IMR-90 (cell line): ENCODE measurements at regions not wholly inside any gene's neighbourhood (a gene's known extent, or its start where the extent isn't known, plus 50 kb on each side); places are given as distances from the start of the nearest gene placed in this dataset.

ENCODE experiments used
- ATAC-seq: fragments of 200-7000 bp; cut with Tn5 transposase; 2 replicates; pipeline ENCODE4 v1.9.1; 2020; ENCODE audit warnings: low read depth, mild to moderate bottlenecking, moderate library complexity
- BruUV-seq: library from RNA; stranded (reverse); fragments of 400-500 nt; replicated peaks from 2 replicates; lab custom pipeline; 2021; lab: Mats Ljungman, UMichigan
- CTCF ChIA-PET: fragments of 300-600 bp; formaldehyde crosslinking; extraction: SDS; loops from one replicate; lab custom pipeline; 2021; ENCODE audit warnings: antibody characterized with exemption; lab: Yijun Ruan, JAX
- POLR2A ChIA-PET: fragments of 300-600 bp; sonication (Branson Sonifier 250); formaldehyde crosslinking; loops from one replicate; lab custom pipeline; 2022; ENCODE audit warnings: antibody characterized with exemption; ENCODE audit not compliant: unreplicated experiment; lab: Charles Lee
- DNase-seq: peaks from one replicate; pipeline ENCODE4 v3.0.0; 2013
- H2AFZ ChIP-seq: replicated peaks from 2 replicates; pipeline ENCODE3; 2013; ENCODE audit warnings: low read length, mild to moderate bottlenecking; ENCODE audit not compliant: poor library complexity
- H2AK5ac ChIP-seq: 2 replicates; pipeline ENCODE4 v1.6.1; 2013; ENCODE audit warnings: low read depth, low read length, inconsistent platforms
- H2AK9ac ChIP-seq: replicated peaks from 2 replicates; pipeline ENCODE3; 2013; ENCODE audit warnings: mild to moderate bottlenecking, low read depth, low read length, moderate library complexity; ENCODE audit not compliant: poor library complexity
- H2BK120ac ChIP-seq: 2 replicates; pipeline ENCODE4 v1.6.1; 2013; ENCODE audit warnings: low read depth, low read length, inconsistent platforms
- H2BK15ac ChIP-seq: 3 replicates; pipeline ENCODE4 v1.6.1; 2013; ENCODE audit warnings: low read depth, low read length, inconsistent platforms
- H2BK20ac ChIP-seq: 2 replicates; pipeline ENCODE4 v1.6.1; 2013; ENCODE audit warnings: low read depth, mild to moderate bottlenecking, inconsistent platforms, low read length, moderate library complexity
- H2BK5ac ChIP-seq: 2 replicates; pipeline ENCODE4 v1.6.1; 2013; ENCODE audit warnings: mild to moderate bottlenecking, low read depth, low read length, inconsistent platforms; ENCODE audit not compliant: poor library complexity, severe bottlenecking
- H3K14ac ChIP-seq: replicated peaks from 2 replicates; pipeline ENCODE4 v1.6.1; 2013; ENCODE audit warnings: low read depth, low read length, inconsistent platforms
- H3K18ac ChIP-seq: 2 replicates; pipeline ENCODE4 v1.6.1; 2013; ENCODE audit warnings: low read depth, low read length, control low read depth
- H3K23ac ChIP-seq: 2 replicates; pipeline ENCODE4 v1.6.1; 2013; ENCODE audit warnings: low read depth, low read length, inconsistent platforms
- H3K27ac ChIP-seq: 2 replicates; pipeline ENCODE4 v1.5.1; 2013; ENCODE audit warnings: mild to moderate bottlenecking, control low read depth, low read length; ENCODE audit not compliant: insufficient read depth
- H3K27me3 ChIP-seq: 2 replicates; pipeline ENCODE4 v1.6.1; 2013; ENCODE audit warnings: low read length; ENCODE audit not compliant: control insufficient read depth, insufficient read depth
- H3K36me3 ChIP-seq: 2 replicates; pipeline ENCODE4 v1.6.1; 2013; ENCODE audit warnings: low read length, mixed read lengths; ENCODE audit not compliant: control insufficient read depth, insufficient read depth
- H3K4ac ChIP-seq: 2 replicates; pipeline ENCODE4 v1.6.1; 2013; ENCODE audit warnings: low read depth, low read length, inconsistent platforms
- H3K4me1 ChIP-seq: 2 replicates; pipeline ENCODE4 v1.6.1; 2013; ENCODE audit warnings: low read length, mixed read lengths; ENCODE audit not compliant: control insufficient read depth, insufficient read depth
- H3K4me2 ChIP-seq: 2 replicates; pipeline ENCODE4 v1.6.1; 2013; ENCODE audit warnings: low read depth, mild to moderate bottlenecking, control low read depth, low read length, moderate library complexity
- H3K4me3 ChIP-seq: 2 replicates; pipeline ENCODE4 v1.5.1; 2013; ENCODE audit warnings: low read depth, mild to moderate bottlenecking, control low read depth, low read length, moderate library complexity; ENCODE audit not compliant: insufficient read depth
- H3K56ac ChIP-seq: 2 replicates; pipeline ENCODE4 v1.6.1; 2013; ENCODE audit warnings: low read length, inconsistent platforms; ENCODE audit not compliant: insufficient read depth; ENCODE audit errors: extremely low read depth
- H3K79me1 ChIP-seq, 2 experiments: 2 replicates each; pipeline ENCODE4 v1.6.1; 2013; ENCODE audit warnings: low read length in 2 of 2, inconsistent platforms in 1 of 2, low read depth in 1 of 2
- H3K9ac ChIP-seq: 2 replicates; pipeline ENCODE4 v1.6.1; 2013; ENCODE audit warnings: low read depth, low read length, control low read depth
- H3K9me1 ChIP-seq: 2 replicates; pipeline ENCODE4 v1.6.1; 2013; ENCODE audit warnings: low read length, inconsistent platforms; ENCODE audit not compliant: insufficient read depth
- H3K9me3 ChIP-seq: 2 replicates; pipeline ENCODE4 v1.6.1; 2013; ENCODE audit warnings: low read length; ENCODE audit not compliant: control insufficient read depth, insufficient read depth
- H4K20me1 ChIP-seq: 2 replicates; pipeline ENCODE4 v1.6.1; 2013; ENCODE audit warnings: low read length, inconsistent platforms; ENCODE audit not compliant: insufficient read depth
- H4K5ac ChIP-seq: 2 replicates; pipeline ENCODE4 v1.6.1; 2013; ENCODE audit warnings: mild to moderate bottlenecking, low read depth, low read length, control low read depth
- H4K8ac ChIP-seq, 2 experiments: 2 replicates each; pipeline ENCODE4 v1.6.1; 2013; ENCODE audit warnings: low read depth in 2 of 2, low read length in 2 of 2, control low read depth in 1 of 2, inconsistent platforms in 1 of 2
- H4K91ac ChIP-seq: 2 replicates; pipeline ENCODE4 v1.6.1; 2013; ENCODE audit warnings: low read depth, low read length, inconsistent platforms; ENCODE audit not compliant: insufficient read depth
- BHLHE40 ChIP-seq: fragments of 150-350 bp; IDR thresholded peaks from 2 replicates; pipeline ENCODE4 v1.6.1; 2016; ENCODE audit warnings: mild to moderate bottlenecking, low read depth, low read length
- CEBPB ChIP-seq: IDR thresholded peaks from 2 replicates; pipeline ENCODE4 v1.6.1; 2012; ENCODE audit warnings: low read depth, low read length, improper control_type of control experiment
- CHD1 ChIP-seq: IDR thresholded peaks from 2 replicates; pipeline ENCODE4 v1.6.1; 2012; ENCODE audit warnings: low read depth, low read length, improper control_type of control experiment
- CTCF ChIP-seq: conservative IDR thresholded peaks from 2 replicates; pipeline ENCODE4 v1.5.1; 2012; ENCODE audit warnings: mild to moderate bottlenecking, low read depth, low read length, improper control_type of control experiment
- ELK1 ChIP-seq: fragments of 150-350 bp; IDR thresholded peaks from 2 replicates; pipeline ENCODE4 v1.6.1; 2016; ENCODE audit warnings: low read depth, mild to moderate bottlenecking, low read length, moderate library complexity, borderline replicate concordance
- MAFK ChIP-seq: IDR thresholded peaks from 2 replicates; pipeline ENCODE4 v1.6.1; 2012; ENCODE audit warnings: low read depth, low read length, improper control_type of control experiment
- MAZ ChIP-seq: IDR thresholded peaks from 2 replicates; pipeline ENCODE4 v1.6.1; 2012; ENCODE audit warnings: low read depth, mild to moderate bottlenecking, low read length, improper control_type of control experiment, moderate library complexity, borderline replicate concordance
- MXI1 ChIP-seq: IDR thresholded peaks from 2 replicates; pipeline ENCODE4 v1.6.1; 2012; ENCODE audit warnings: low read depth, mild to moderate bottlenecking, low read length, moderate library complexity, borderline replicate concordance
- NFE2L2 ChIP-seq: fragments of 150-350 bp; IDR thresholded peaks from 2 replicates; pipeline ENCODE4 v1.6.1; 2016; ENCODE audit warnings: low read depth, mild to moderate bottlenecking, low read length
- POLR2A ChIP-seq: IDR thresholded peaks from 2 replicates; pipeline ENCODE4 v1.6.1; 2012; ENCODE audit warnings: mild to moderate bottlenecking, low read depth, low read length
- RAD21 ChIP-seq: IDR thresholded peaks from 2 replicates; pipeline ENCODE4 v1.6.1; 2012; ENCODE audit warnings: low read length, improper control_type of control experiment
- RCOR1 ChIP-seq: IDR thresholded peaks from 2 replicates; pipeline ENCODE4 v1.6.1; 2012; ENCODE audit warnings: mild to moderate bottlenecking, low read length, improper control_type of control experiment; ENCODE audit not compliant: insufficient replicate concordance
- SMC3 ChIP-seq: fragments of 150-350 bp; IDR thresholded peaks from 2 replicates; pipeline ENCODE4 v1.6.1; 2016; ENCODE audit warnings: low read depth, mild to moderate bottlenecking, antibody characterized with exemption, low read length, moderate library complexity
- USF2 ChIP-seq: fragments of 150-350 bp; IDR thresholded peaks from 2 replicates; pipeline ENCODE4 v1.6.1; 2017; ENCODE audit warnings: mild to moderate bottlenecking, antibody characterized with exemption, low read length, low read depth
- WGBS, 2 experiments: methylation state at CpG; one replicate each; pipeline versions ENCODE4 v1.1.5 to v1.1.7; 2013; ENCODE audit warnings: missing lambda C conversion rate in 2 of 2; ENCODE audit not compliant: insufficient read length in 1 of 2; ENCODE audit errors: extremely low coverage in 2 of 2; 5-methylcytosine and 5-hydroxymethylcytosine counted together
- dilution Hi-C: fragments of 300-500 bp; cut with HindIII; formaldehyde crosslinking; loops from one replicate; pipeline ENCODE4 v1.14.3; 2018; ENCODE audit warnings: low sequenced_read_pairs; ENCODE audit not compliant: unreplicated experiment
- in situ Hi-C: fragments of 300-500 bp; cut with MboI; formaldehyde crosslinking; loops from 3 replicates; pipeline ENCODE4 v1.14.3; 2019; ENCODE audit warnings: low sequenced_read_pairs, inconsistent platforms, mixed read lengths
- intact Hi-C: fragments of 100-400 bp; cut with micrococcal nuclease; formaldehyde crosslinking; loops from 2 replicates; pipeline ENCODE4 v1.10.0; 2022

GRCh38 chr11:116529271-116529670, 243.5 kb downstream of the BUD13 start:
- H3K9me1 ChIP-seq, result no peaks in the 10 kb centered on the region
- H3K4me2 ChIP-seq, result no peak overlapping the region
- BruUV-seq, result no TSS peak
- no peaks in the 10 kb centered on the region for H3K36me3 ChIP-seq
- DNase-seq (no peak), ATAC-seq (no peak)
- intact Hi-C loops (no loop called here), in situ Hi-C loops (no loop called here), dilution Hi-C loops (no loop called here)
- H3K18ac ChIP-seq, result no peak overlapping the region
- H3K4me3 ChIP-seq, result no peak overlapping the region
- no peaks in the 10 kb centered on the region for H4K20me1 ChIP-seq
- no peak overlapping the region for H4K8ac ChIP-seq
- H2BK5ac ChIP-seq, result no peak overlapping the region
- no peak overlapping the region for H2AK9ac ChIP-seq
- H4K91ac ChIP-seq, result no peak overlapping the region
- peaks cover 5% of the 10 kb centered on the region for H3K27me3 ChIP-seq
- H3K23ac ChIP-seq, result no peak overlapping the region
- no peak overlapping the region for H3K56ac ChIP-seq
- no peak overlapping the region for H2BK120ac ChIP-seq
- CTCF ChIA-PET, result no interaction called here
- H3K9ac ChIP-seq, result no peak overlapping the region
- H4K5ac ChIP-seq, result no peak overlapping the region
- no peak overlapping the region for H2AK5ac ChIP-seq
- POLR2A ChIA-PET, result no interaction called here
- H3K4me1 ChIP-seq, result no peaks in the 10 kb centered on the region
- H2BK15ac ChIP-seq, result no peak overlapping the region
- no peak overlapping the region for H3K14ac ChIP-seq
- H3K79me1 ChIP-seq, result no peaks in the 10 kb centered on the region
- no peaks in the 10 kb centered on the region for H3K9me3 ChIP-seq
- H3K4ac ChIP-seq, result no peak overlapping the region
- H3K27ac ChIP-seq, result no peak overlapping the region
- H2BK20ac ChIP-seq, result no peak overlapping the region
- H2AFZ ChIP-seq, result no peak overlapping the region
- 8% methylated on average over 2 of the region's 4 CpGs; no CpG with 5 or more reads in 1 of the 2 experiments for WGBS, 2 experiments
- TF ChIP-seq CTCF (no peak), MXI1 (no peak), ELK1 (no peak), BHLHE40 (no peak), MAZ (no peak), RAD21 (no peak), CEBPB (no peak), MAFK (no peak), POLR2A (no peak), SMC3 (no peak), NFE2L2 (no peak), USF2 (no peak), CHD1 (no peak), RCOR1 (no peak)
